Keratinocyte (primary cell): ENCODE measurements at regions not wholly inside any gene's neighbourhood (a gene's known extent, or its start where the extent isn't known, plus 50 kb on each side); places are given as distances from the start of the nearest gene placed in this dataset.

Source experiments
- DNase-seq: peaks from one replicate; pipeline ENCODE4 v3.0.0-alpha.2; 2011; ENCODE audit warnings: low read depth, missing footprints, low spot score
- FAIRE-seq: peaks from 2 replicates; lab custom pipeline; 2011; peaks lifted over from hg19 to GRCh38; lab: Jason Lieb, UNC
- H2AFZ ChIP-seq: 2 replicates; pipeline ENCODE4 v1.6.0; 2012; ENCODE audit warnings: low read length, control low read depth, inconsistent platforms; ENCODE audit not compliant: control insufficient read depth
- H3K27ac ChIP-seq: 2 replicates; pipeline ENCODE4 v1.5.1; 2011; ENCODE audit warnings: low read length; ENCODE audit not compliant: control insufficient read depth, insufficient read depth
- H3K27me3 ChIP-seq: 3 replicates; pipeline ENCODE4 v1.6.0; 2011; ENCODE audit warnings: low read length; ENCODE audit not compliant: control insufficient read depth, insufficient read depth; ENCODE audit errors: extremely low read depth
- H3K36me3 ChIP-seq, 2 experiments: 2 replicates in 1 of 2; 3 replicates in 1 of 2; pipeline ENCODE4 v1.5.1; 2011; ENCODE audit warnings: low read length in 2 of 2, mild to moderate bottlenecking in 1 of 2; ENCODE audit not compliant: control insufficient read depth in 2 of 2, insufficient read depth in 2 of 2; ENCODE audit errors: extremely low read depth in 1 of 2
- H3K4me1 ChIP-seq: 3 replicates; pipeline ENCODE4 v1.5.1; 2011; ENCODE audit warnings: low read length; ENCODE audit not compliant: control insufficient read depth, insufficient read depth; ENCODE audit errors: extremely low read depth
- H3K4me2 ChIP-seq: 3 replicates; pipeline ENCODE4 v1.6.0; 2011; ENCODE audit warnings: low read depth, low read length; ENCODE audit not compliant: control insufficient read depth, insufficient read depth; ENCODE audit errors: extremely low read depth
- H3K4me3 ChIP-seq, 3 experiments: fragments of 200-600 bp in 1 of 3; sonication (generic) in 1 of 3; 2 replicates in 2 of 3; 3 replicates in 1 of 3; pipeline ENCODE4 v1.5.1; 2011 to 2016; ENCODE audit warnings: low read length in 3 of 3, mild to moderate bottlenecking in 3 of 3, control low read depth in 2 of 3, inconsistent platforms in 1 of 3, low read depth in 1 of 3, mixed read lengths in 1 of 3, mixed run types in 1 of 3, moderate library complexity in 1 of 3; ENCODE audit not compliant: control insufficient read depth in 2 of 3, insufficient read depth in 2 of 3; ENCODE audit errors: extremely low read depth in 1 of 3
- H3K79me2 ChIP-seq: 2 replicates; pipeline ENCODE4 v1.6.0; 2012; ENCODE audit warnings: low read length; ENCODE audit not compliant: control insufficient read depth, insufficient read depth
- H3K9ac ChIP-seq: 3 replicates; pipeline ENCODE4 v1.6.0; 2011; ENCODE audit warnings: low read length; ENCODE audit not compliant: control insufficient read depth, insufficient read depth; ENCODE audit errors: extremely low read depth
- H3K9me1 ChIP-seq: 3 replicates; pipeline ENCODE4 v1.6.0; 2011; ENCODE audit warnings: low read length; ENCODE audit not compliant: control insufficient read depth, insufficient read depth; ENCODE audit errors: extremely low read depth
- H3K9me3 ChIP-seq: 2 replicates; pipeline ENCODE4 v1.5.1; 2012; ENCODE audit warnings: low read depth, low read length; ENCODE audit not compliant: control insufficient read depth
- H4K20me1 ChIP-seq: 3 replicates; pipeline ENCODE4 v1.6.0; 2011; ENCODE audit warnings: low read length; ENCODE audit not compliant: control insufficient read depth, insufficient read depth; ENCODE audit errors: extremely low read depth
- EZH2 ChIP-seq: IDR thresholded peaks from one replicate; pipeline ENCODE4 v1.6.1; 2012; ENCODE audit warnings: inconsistent platforms, mild to moderate bottlenecking, low read length, moderate library complexity
- dilution Hi-C: fragments of 300-500 bp; cut with MboI; formaldehyde crosslinking; loops from one replicate; pipeline ENCODE4 v1.7.0; 2020; ENCODE audit warnings: low sequenced_read_pairs; ENCODE audit not compliant: extremely low pct_ligation_motif_present
- TF ChIP-seq, protein P1 (sequence below), 3 experiments: IDR thresholded peaks in 1 of 3; conservative IDR thresholded peaks in 1 of 3; optimal IDR thresholded peaks in 1 of 3; 2 replicates in 2 of 3; 3 replicates in 1 of 3; pipeline versions ENCODE3 to v1.5.1; 2011; ENCODE audit warnings: low read length in 3 of 3, mild to moderate bottlenecking in 3 of 3, moderate library complexity in 2 of 3, control low read depth in 1 of 3, inconsistent platforms in 1 of 3; ENCODE audit not compliant: insufficient read depth in 2 of 3; ENCODE audit errors: extremely low read depth in 1 of 3

DNA sequence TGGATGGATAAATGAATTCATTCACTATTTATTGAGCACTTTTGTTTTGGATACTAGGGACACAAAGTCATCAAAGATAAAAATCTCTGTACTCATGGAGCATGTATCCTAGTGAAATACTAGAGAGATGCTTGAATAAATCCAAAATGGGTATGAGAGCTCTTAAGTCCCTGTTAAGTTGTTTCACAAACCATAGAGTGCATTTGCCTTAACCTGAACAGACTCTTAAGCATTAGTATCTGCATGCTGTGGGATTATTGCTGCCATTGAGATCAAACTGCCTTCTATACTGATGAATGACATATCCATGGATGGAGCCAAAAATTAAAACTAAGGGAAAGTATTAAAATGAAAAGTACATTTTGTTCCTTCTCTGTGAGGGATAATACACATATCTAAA, 206.5 kb upstream of the KRR1 start:
- Histone ChIP-seq H3K79me2 (no peaks in the 10 kb centered on the region), H3K9ac (no peak overlapping the region), H3K27ac (no peak overlapping the region), H4K20me1 (no peaks in the 10 kb centered on the region), H3K9me1 (no peaks in the 10 kb centered on the region), H3K36me3 (no peaks in the 10 kb centered on the region), H3K4me2 (no peak overlapping the region), H2AFZ (no peak overlapping the region), H3K4me1 (peaks cover 62% of the 10 kb centered on the region), H3K9me3 (no peaks in the 10 kb centered on the region), H3K4me3 (no peak overlapping the region), H3K27me3 (no peaks in the 10 kb centered on the region)
- DNase-seq: no peak
- dilution Hi-C loops: no loop called here
- FAIRE-seq: no peak
- no peak for TF ChIP-seq EZH2
- TF ChIP-seq, protein P1, sequence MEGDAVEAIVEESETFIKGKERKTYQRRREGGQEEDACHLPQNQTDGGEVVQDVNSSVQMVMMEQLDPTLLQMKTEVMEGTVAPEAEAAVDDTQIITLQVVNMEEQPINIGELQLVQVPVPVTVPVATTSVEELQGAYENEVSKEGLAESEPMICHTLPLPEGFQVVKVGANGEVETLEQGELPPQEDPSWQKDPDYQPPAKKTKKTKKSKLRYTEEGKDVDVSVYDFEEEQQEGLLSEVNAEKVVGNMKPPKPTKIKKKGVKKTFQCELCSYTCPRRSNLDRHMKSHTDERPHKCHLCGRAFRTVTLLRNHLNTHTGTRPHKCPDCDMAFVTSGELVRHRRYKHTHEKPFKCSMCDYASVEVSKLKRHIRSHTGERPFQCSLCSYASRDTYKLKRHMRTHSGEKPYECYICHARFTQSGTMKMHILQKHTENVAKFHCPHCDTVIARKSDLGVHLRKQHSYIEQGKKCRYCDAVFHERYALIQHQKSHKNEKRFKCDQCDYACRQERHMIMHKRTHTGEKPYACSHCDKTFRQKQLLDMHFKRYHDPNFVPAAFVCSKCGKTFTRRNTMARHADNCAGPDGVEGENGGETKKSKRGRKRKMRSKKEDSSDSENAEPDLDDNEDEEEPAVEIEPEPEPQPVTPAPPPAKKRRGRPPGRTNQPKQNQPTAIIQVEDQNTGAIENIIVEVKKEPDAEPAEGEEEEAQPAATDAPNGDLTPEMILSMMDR (optimal IDR thresholded peaks at IDR 0.05 in 1 of 3, IDR thresholded peaks at IDR 0.05 in 1 of 3, conservative IDR thresholded peaks at IDR 0.05 in 1 of 3; ENCODE audit: extremely low read depth in 1 of 3, insufficient read depth in 2 of 3, low read length in 3 of 3): no peak

DNA sequence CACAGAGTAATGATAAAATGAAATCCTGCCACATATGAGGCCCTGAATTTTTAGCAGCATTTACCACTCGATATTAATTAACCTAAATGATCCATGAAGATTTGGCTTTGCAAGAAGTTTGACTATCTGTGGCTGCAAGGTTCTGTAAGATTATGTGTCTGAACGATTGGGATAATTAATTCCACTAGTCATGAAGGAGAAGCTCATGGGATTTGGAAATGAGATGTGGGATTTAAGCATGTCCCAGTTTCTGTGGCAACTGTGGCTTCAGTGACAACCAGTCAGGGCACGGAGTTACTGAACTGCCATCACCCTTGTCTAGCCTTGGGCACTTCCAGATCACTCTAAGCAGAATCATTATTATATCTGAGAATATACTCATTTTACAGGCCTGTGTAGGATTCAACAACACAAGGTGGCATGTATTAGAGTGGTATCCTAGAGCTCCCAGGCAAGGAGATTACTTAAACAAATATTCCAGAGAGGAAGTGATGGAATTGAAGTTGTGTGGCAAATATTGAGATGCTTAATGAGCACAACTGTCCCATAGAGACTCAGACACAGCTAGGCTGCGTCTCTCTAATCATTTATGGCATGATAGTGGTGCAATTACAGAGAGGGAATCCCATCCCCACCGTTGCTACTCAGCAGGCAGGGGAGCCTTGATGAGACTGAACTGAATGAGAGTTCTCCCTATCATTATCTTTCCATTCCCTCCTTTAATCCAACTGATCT, 205.0 kb upstream of the KRR1 start:
- no peaks in the 10 kb centered on the region for H3K27me3 ChIP-seq
- TF ChIP-seq, protein P1 (optimal IDR thresholded peaks at IDR 0.05 in 1 of 3, IDR thresholded peaks at IDR 0.05 in 1 of 3, conservative IDR thresholded peaks at IDR 0.05 in 1 of 3; ENCODE audit: extremely low read depth in 1 of 3, insufficient read depth in 2 of 3, low read length in 3 of 3): no peak
- TF ChIP-seq EZH2: no peak
- no peaks in the 10 kb centered on the region for H3K36me3 ChIP-seq
- no peak overlapping the region for H2AFZ ChIP-seq
- dilution Hi-C loops: no loop called here
- peak; percentile 56 for FAIRE-seq
- no peaks in the 10 kb centered on the region for H3K9me1 ChIP-seq
- H3K9me3 ChIP-seq: no peaks in the 10 kb centered on the region
- H3K79me2 ChIP-seq: no peaks in the 10 kb centered on the region
- no peaks in the 10 kb centered on the region for H4K20me1 ChIP-seq
- peaks cover 62% of the 10 kb centered on the region for H3K4me1 ChIP-seq
- no peak for DNase-seq
- H3K27ac ChIP-seq: no peak overlapping the region
- no peak overlapping the region for H3K4me3 ChIP-seq
- H3K4me2 ChIP-seq: no peak overlapping the region
- H3K9ac ChIP-seq: no peak overlapping the region
